Mesothelial cell of epicardium (in vitro differentiated cells): ENCODE measurements at regions not wholly inside any gene's neighbourhood (a gene's known extent, or its start where the extent isn't known, plus 50 kb on each side); places are given as distances from the start of the nearest gene placed in this dataset.
A peak's percentile ranks its signal among the peaks of the same experiment; 100 is the strongest.

ENCODE experiments used
- DNase-seq, 2 experiments: peaks; one replicate each; pipeline ENCODE4 v3.0.0; 2021; ENCODE audit warnings: low spot score in 2 of 2; ENCODE audit not compliant: unreplicated experiment in 2 of 2
- H3K27ac Mint-ChIP-seq: 2 replicates; pipeline ENCODE4 v1.8.0; 2021; ENCODE audit warnings: mixed read lengths
- H3K27me3 Mint-ChIP-seq: 2 replicates; pipeline ENCODE4 v1.8.0; 2021; ENCODE audit warnings: low read depth, mixed read lengths
- H3K36me3 Mint-ChIP-seq: 2 replicates; pipeline ENCODE4 v1.8.0; 2021; ENCODE audit warnings: mixed read lengths
- H3K4me1 Mint-ChIP-seq: 2 replicates; pipeline ENCODE4 v1.8.0; 2021; ENCODE audit warnings: mixed read lengths
- H3K4me3 Mint-ChIP-seq: 2 replicates; pipeline ENCODE4 v1.8.0; 2021; ENCODE audit warnings: mild to moderate bottlenecking, moderate library complexity, mixed read lengths
- H3K9me3 Mint-ChIP-seq: 2 replicates; pipeline ENCODE4 v1.8.0; 2021; ENCODE audit warnings: mixed read lengths
- CTCF ChIP-seq: fragments of 200-600 bp; sonication (generic); IDR thresholded peaks from one replicate; pipeline ENCODE4 v1.5.0; 2021; ENCODE audit warnings: antibody characterized with exemption; ENCODE audit not compliant: unreplicated experiment

GRCh38 chr5:106417163-106417562, 1253.6 kb downstream of the EFNA5 start:
- peaks cover 13% of the 10 kb centered on the region for H3K9me3 Mint-ChIP-seq
- H3K4me3 Mint-ChIP-seq: no peak overlapping the region
- no peak for TF ChIP-seq CTCF
- H3K27me3 Mint-ChIP-seq: no peaks in the 10 kb centered on the region
- H3K4me1 Mint-ChIP-seq: peaks cover 15% of the 10 kb centered on the region
- no peak overlapping the region for H3K27ac Mint-ChIP-seq
- H3K36me3 Mint-ChIP-seq: no peaks in the 10 kb centered on the region
- no peak for DNase-seq

- Mint-ChIP-seq H3K4me1 (peaks cover 15% of the 10 kb centered on the region), H3K9me3 (no peaks in the 10 kb centered on the region), H3K27me3 (no peaks in the 10 kb centered on the region), H3K27ac (peak overlapping the region; percentile 24), H3K4me3 (no peak overlapping the region), H3K36me3 (no peaks in the 10 kb centered on the region)
- no peak for TF ChIP-seq CTCF
- DNase-seq: no peak
Measured at GRCh38 chr5:106415541-106415940, 1255.2 kb downstream of the EFNA5 start.

- no peaks in the 10 kb centered on the region for H3K9me3 Mint-ChIP-seq
- H3K4me1 Mint-ChIP-seq: peaks cover 15% of the 10 kb centered on the region
- H3K27ac Mint-ChIP-seq: no peak overlapping the region
- no peaks in the 10 kb centered on the region for H3K36me3 Mint-ChIP-seq
- H3K4me3 Mint-ChIP-seq: no peak overlapping the region
- no peak for DNase-seq
- TF ChIP-seq CTCF: no peak
- H3K27me3 Mint-ChIP-seq: no peaks in the 10 kb centered on the region
Measured at GRCh38 chr5:106414342-106414741, 1256.4 kb downstream of the EFNA5 start.

- Mint-ChIP-seq H3K9me3 (no peaks in the 10 kb centered on the region), H3K27me3 (no peaks in the 10 kb centered on the region), H3K27ac (no peak overlapping the region), H3K4me1 (peaks cover 15% of the 10 kb centered on the region), H3K36me3 (no peaks in the 10 kb centered on the region), H3K4me3 (no peak overlapping the region)
- TF ChIP-seq CTCF: no peak
- no peak for DNase-seq
Measured at GRCh38 chr5:106412606-106413005, 1258.1 kb downstream of the EFNA5 start.

GRCh38 chr5:106408570-106408969, 1262.2 kb downstream of the EFNA5 start:
- H3K4me3 Mint-ChIP-seq: no peak overlapping the region
- no peak overlapping the region for H3K27ac Mint-ChIP-seq
- H3K9me3 Mint-ChIP-seq: no peaks in the 10 kb centered on the region
- H3K4me1 Mint-ChIP-seq: no peaks in the 10 kb centered on the region
- H3K27me3 Mint-ChIP-seq: no peaks in the 10 kb centered on the region
- H3K36me3 Mint-ChIP-seq: no peaks in the 10 kb centered on the region
- no peak for DNase-seq
- TF ChIP-seq CTCF: no peak

GRCh38 chr5:106408141-106408540, 1262.6 kb downstream of the EFNA5 start:
- Mint-ChIP-seq H3K4me3 (no peak overlapping the region), H3K36me3 (no peaks in the 10 kb centered on the region), H3K4me1 (no peaks in the 10 kb centered on the region), H3K27ac (no peak overlapping the region), H3K9me3 (no peaks in the 10 kb centered on the region), H3K27me3 (no peaks in the 10 kb centered on the region)
- no peak for TF ChIP-seq CTCF
- no peak for DNase-seq
